Glutamatergic neuron (in vitro differentiated cells): ENCODE measurements at regions not wholly inside any gene's neighbourhood (a gene's known extent, or its start where the extent isn't known, plus 50 kb on each side); places are given as distances from the start of the nearest gene placed in this dataset.
A peak's percentile ranks its signal among the peaks of the same experiment; 100 is the strongest.

Experiments
- DNase-seq: peaks from one replicate; pipeline ENCODE4 v3.0.0; 2022
- H3K27ac Mint-ChIP-seq: one replicate; pipeline ENCODE4 v1.8.0; 2020; ENCODE audit warnings: mild to moderate bottlenecking, mixed read lengths, inconsistent platforms; ENCODE audit not compliant: unreplicated experiment
- H3K27me3 Mint-ChIP-seq: one replicate; pipeline ENCODE4 v1.8.0; 2020; ENCODE audit warnings: mild to moderate bottlenecking, moderate library complexity, mixed read lengths, inconsistent platforms; ENCODE audit not compliant: unreplicated experiment
- H3K36me3 Mint-ChIP-seq: one replicate; pipeline ENCODE4 v1.8.0; 2020; ENCODE audit warnings: mild to moderate bottlenecking, mixed read lengths, inconsistent platforms; ENCODE audit not compliant: unreplicated experiment
- H3K4me1 Mint-ChIP-seq: one replicate; pipeline ENCODE4 v1.8.0; 2020; ENCODE audit warnings: mild to moderate bottlenecking, low read depth, mixed read lengths, inconsistent platforms; ENCODE audit not compliant: unreplicated experiment
- H3K4me3 Mint-ChIP-seq: one replicate; pipeline ENCODE4 v1.8.0; 2020; ENCODE audit warnings: mild to moderate bottlenecking, mixed read lengths, inconsistent platforms; ENCODE audit not compliant: unreplicated experiment
- H3K9me3 Mint-ChIP-seq: one replicate; pipeline ENCODE4 v1.8.0; 2020; ENCODE audit warnings: mild to moderate bottlenecking, moderate library complexity, mixed read lengths, inconsistent platforms; ENCODE audit not compliant: unreplicated experiment
- TF ChIP-seq, protein P1 (sequence below): fragments of 200-600 bp; sonication (generic); IDR thresholded peaks from one replicate; pipeline ENCODE4 v1.5.0; 2021; ENCODE audit not compliant: partially characterized antibody, unreplicated experiment

DNA sequence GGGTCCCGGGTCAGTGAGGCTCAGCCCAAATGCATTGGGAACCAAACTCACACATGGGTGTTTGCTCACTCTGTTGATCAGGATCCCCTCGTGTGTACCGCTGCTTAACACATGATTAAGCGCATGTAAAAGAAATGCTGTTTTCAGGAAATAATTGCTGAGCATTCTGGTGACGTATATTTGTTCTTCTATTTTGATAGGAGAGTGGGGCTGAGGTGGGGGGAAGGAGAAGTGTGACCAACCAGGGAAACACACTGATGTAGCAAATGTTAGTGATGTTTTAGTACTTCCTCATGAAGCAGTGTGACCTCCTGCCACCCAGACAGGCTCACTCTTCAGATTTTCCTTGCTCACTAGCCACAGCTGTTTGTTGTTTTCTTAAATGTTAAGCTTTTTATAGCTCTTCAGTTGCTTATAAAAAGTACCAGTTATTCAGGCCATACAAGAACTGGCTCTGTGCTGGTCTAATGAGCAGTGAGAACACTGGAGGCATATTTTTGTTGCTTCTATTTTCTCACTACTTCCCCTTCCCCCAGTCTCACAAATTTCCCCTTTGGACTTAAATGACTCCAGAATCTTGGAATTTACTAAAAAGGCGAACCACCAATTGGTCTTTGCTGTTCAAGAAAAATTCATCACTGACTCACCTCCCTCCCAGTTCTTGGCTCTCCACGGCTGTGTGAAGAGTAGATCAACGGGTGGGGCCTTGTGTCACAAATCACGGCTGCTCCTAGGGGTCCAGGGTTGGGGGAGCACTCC lies 79.2 kb upstream of the BACH2 start:
- H3K27ac Mint-ChIP-seq: peak overlapping the region; percentile 44
- TF ChIP-seq, protein P1, sequence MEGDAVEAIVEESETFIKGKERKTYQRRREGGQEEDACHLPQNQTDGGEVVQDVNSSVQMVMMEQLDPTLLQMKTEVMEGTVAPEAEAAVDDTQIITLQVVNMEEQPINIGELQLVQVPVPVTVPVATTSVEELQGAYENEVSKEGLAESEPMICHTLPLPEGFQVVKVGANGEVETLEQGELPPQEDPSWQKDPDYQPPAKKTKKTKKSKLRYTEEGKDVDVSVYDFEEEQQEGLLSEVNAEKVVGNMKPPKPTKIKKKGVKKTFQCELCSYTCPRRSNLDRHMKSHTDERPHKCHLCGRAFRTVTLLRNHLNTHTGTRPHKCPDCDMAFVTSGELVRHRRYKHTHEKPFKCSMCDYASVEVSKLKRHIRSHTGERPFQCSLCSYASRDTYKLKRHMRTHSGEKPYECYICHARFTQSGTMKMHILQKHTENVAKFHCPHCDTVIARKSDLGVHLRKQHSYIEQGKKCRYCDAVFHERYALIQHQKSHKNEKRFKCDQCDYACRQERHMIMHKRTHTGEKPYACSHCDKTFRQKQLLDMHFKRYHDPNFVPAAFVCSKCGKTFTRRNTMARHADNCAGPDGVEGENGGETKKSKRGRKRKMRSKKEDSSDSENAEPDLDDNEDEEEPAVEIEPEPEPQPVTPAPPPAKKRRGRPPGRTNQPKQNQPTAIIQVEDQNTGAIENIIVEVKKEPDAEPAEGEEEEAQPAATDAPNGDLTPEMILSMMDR: no peak
- DNase-seq: no peak
- peaks cover 5% of the 10 kb centered on the region for H3K9me3 Mint-ChIP-seq
- no peaks in the 10 kb centered on the region for H3K36me3 Mint-ChIP-seq
- H3K27me3 Mint-ChIP-seq: peaks cover 4% of the 10 kb centered on the region
- no peak overlapping the region for H3K4me3 Mint-ChIP-seq
- H3K4me1 Mint-ChIP-seq: peaks cover 44% of the 10 kb centered on the region

DNA sequence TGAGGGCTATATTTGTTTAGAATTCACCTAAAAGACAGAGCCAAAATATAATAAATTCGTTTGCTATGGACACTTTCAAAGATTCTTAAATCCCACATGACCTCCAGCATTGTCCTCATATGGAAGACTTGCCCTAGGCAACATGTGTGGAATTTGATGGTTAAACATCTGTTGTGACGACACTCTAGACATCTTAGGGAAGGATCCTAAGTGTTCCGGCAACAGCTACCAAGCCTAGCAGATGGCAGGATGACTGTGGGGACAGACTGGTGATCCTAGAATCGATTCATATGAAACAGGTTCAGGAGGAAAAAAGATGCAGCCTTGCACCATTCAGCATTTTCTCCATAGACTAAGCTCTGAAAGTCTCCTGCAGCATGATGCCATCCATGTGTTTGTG lies 77.6 kb upstream of the BACH2 start:
- H3K4me3 Mint-ChIP-seq: peak overlapping the region; percentile 40
- no peaks in the 10 kb centered on the region for H3K36me3 Mint-ChIP-seq
- peaks cover 6% of the 10 kb centered on the region for H3K27me3 Mint-ChIP-seq
- H3K9me3 Mint-ChIP-seq: peaks cover 5% of the 10 kb centered on the region
- H3K4me1 Mint-ChIP-seq: peaks cover 51% of the 10 kb centered on the region
- peak overlapping the region; percentile 90 for H3K27ac Mint-ChIP-seq
- peak; percentile 63 for DNase-seq
- TF ChIP-seq, protein P1: no peak

DNA sequence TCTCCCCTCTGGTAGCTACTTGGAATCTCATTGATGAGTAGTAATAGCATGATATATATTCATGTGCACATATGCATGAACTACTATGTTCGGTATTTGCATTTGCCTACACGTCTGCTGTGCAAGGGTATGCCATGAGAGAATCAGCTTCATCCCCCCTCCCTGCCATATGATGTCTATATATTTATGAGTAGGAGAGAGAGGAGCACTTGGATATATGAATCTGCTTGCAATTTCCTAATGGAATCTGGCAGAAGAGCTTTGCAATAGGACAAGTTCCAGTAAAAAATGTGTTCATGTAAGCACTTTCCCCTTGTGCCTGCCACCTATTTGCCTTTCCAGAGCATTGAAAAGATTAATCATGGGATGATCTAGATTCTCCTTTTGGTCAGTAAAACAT lies 76.2 kb upstream of the BACH2 start:
- TF ChIP-seq, protein P1: no peak
- peaks cover 3% of the 10 kb centered on the region for H3K36me3 Mint-ChIP-seq
- no peak overlapping the region for H3K4me3 Mint-ChIP-seq
- H3K27me3 Mint-ChIP-seq: peaks cover 6% of the 10 kb centered on the region
- peaks cover 6% of the 10 kb centered on the region for H3K9me3 Mint-ChIP-seq
- no peak for DNase-seq
- H3K27ac Mint-ChIP-seq: no peak overlapping the region
- peaks cover 58% of the 10 kb centered on the region for H3K4me1 Mint-ChIP-seq

DNA sequence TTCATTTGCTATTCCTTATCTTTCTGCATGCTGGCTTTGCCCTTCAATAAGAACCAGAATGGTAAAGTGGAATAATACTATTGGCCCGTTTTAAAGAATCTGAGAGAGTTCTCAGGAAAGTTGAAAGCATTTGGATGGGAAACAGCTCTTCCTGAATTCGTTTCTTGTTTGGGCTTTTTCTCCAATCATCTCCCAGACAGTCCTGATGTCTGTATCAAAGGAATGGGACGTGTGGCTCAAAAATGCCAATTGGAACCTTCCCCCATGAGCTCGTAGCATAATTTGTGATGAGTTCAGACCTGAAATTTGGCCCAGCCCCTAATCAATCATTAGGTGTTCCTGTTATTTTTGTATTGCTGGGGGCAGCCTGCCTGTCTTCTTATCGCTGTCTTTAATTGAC lies 75.8 kb upstream of the BACH2 start:
- Mint-ChIP-seq H3K36me3 (peaks cover 5% of the 10 kb centered on the region), H3K9me3 (peaks cover 8% of the 10 kb centered on the region), H3K27me3 (peaks cover 6% of the 10 kb centered on the region), H3K4me3 (no peak overlapping the region), H3K27ac (no peak overlapping the region), H3K4me1 (peaks cover 58% of the 10 kb centered on the region)
- TF ChIP-seq, protein P1: no peak
- no peak for DNase-seq

DNA sequence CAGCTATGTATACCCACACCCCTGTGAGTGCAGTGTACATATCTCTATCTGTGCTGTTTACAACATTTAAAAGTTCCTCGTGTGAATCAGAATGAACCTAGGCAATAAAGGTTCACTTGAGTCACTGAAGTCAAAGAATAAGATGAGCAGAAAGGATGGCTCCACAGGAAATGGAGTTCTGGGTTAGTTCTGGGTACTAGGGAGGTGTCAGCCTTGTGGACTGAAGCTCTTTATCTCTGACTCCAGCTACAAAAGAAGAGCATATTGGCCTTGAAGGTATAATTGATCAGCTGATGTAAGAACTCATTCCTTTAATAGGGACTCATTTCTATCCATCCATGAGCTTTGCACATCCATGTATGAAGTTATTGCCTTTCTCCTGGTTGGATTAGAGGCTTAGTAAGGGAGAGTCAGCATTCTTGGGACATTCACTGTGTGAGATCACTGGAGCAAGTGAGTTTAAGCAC lies 73.9 kb upstream of the BACH2 start:
- no peak for DNase-seq
- Mint-ChIP-seq H3K27ac (no peak overlapping the region), H3K9me3 (peaks cover 8% of the 10 kb centered on the region), H3K4me1 (peaks cover 45% of the 10 kb centered on the region), H3K4me3 (no peak overlapping the region), H3K36me3 (peaks cover 5% of the 10 kb centered on the region), H3K27me3 (peaks cover 6% of the 10 kb centered on the region)
- TF ChIP-seq, protein P1: no peak
